ENCODE measurements at regions not wholly inside any gene's neighbourhood (a gene's known extent, or its start where the extent isn't known, plus 50 kb on each side); places are given as distances from the start of the nearest gene placed in this dataset.

- Histone ChIP-seq H3K9me1 (ENCODE audit: control insufficient read depth, insufficient read depth, low read length) (no peaks in the 10 kb centered on the region), H3K9me3 (replicated peaks; ENCODE audit: control insufficient read depth, insufficient read depth, low read depth, low read length) (no peaks in the 10 kb centered on the region), H3K4me1 (replicated peaks in 1 of 2; ENCODE audit: control insufficient read depth in 2 of 2, insufficient read depth in 2 of 2, low read length in 2 of 2) (no peaks in the 10 kb centered on the region), H3K79me2 (ENCODE audit: control insufficient read depth, insufficient read depth, low read length) (no peaks in the 10 kb centered on the region), H4K20me1 (replicated peaks; ENCODE audit: control insufficient read depth, insufficient read depth, low read length) (no peaks in the 10 kb centered on the region), H3K36me3 (ENCODE audit: control insufficient read depth, insufficient read depth, low read length) (no peaks in the 10 kb centered on the region), H3K27me3 (ENCODE audit: control insufficient read depth in 2 of 2, insufficient read depth in 2 of 2, low read length in 2 of 2) (no peaks in the 10 kb centered on the region; a peak in 1 of 5 replicates), H3K4me2 (ENCODE audit: insufficient read depth, low read length) (no peak overlapping the region), H2AFZ (ENCODE audit: low read depth, low read length) (no peak overlapping the region), H3K27ac (ENCODE audit: extremely low read depth, low read depth, low read length) (no peak overlapping the region), H3K4me3 (no peak overlapping the region), H3K9ac (ENCODE audit: insufficient read depth in 1 of 2, low read depth in 2 of 2, low read length in 2 of 2) (no peak overlapping the region)
- ChIA-PET POLR2A (no interaction called here), CTCF (ENCODE audit: low intra/inter-chr PET ratio) (no interaction called here)
- intact Hi-C loops (cut with micrococcal nuclease) (no loop called here), in situ Hi-C loops (cut with MboI) (no loop called here)
- WGBS (ENCODE audit: insufficient coverage, low coverage, missing lambda C conversion rate) = 0% methylated on average over 3 of the region's 3 CpGs
- BruUV-seq (replicated peaks) = no TSS peak
- FAIRE-seq (no peak), DNase-seq (ENCODE audit: extremely low read depth in 1 of 4, low spot score in 3 of 4) (no peak), ATAC-seq (no peak)
- no peak for TF ChIP-seq SIN3A (IDR thresholded peaks at IDR 0.05; ENCODE audit: borderline replicate concordance in 2 of 2, control insufficient read depth in 1 of 2, low read depth in 2 of 2, low read length in 2 of 2)
- no peak for TF ChIP-seq ZNF146 (CRISPR knock-in tag; IDR thresholded peaks at IDR 0.05; ENCODE audit: unreplicated experiment)
- no peak for TF ChIP-seq ETV1 (tag; conservative IDR thresholded peaks at IDR 0.05; ENCODE audit: low read depth)
- no peak for TF ChIP-seq NONO (IDR thresholded peaks at IDR 0.05; ENCODE audit: low read depth in 2 of 2, low read length in 1 of 2)
- TF ChIP-seq, protein P1, sequence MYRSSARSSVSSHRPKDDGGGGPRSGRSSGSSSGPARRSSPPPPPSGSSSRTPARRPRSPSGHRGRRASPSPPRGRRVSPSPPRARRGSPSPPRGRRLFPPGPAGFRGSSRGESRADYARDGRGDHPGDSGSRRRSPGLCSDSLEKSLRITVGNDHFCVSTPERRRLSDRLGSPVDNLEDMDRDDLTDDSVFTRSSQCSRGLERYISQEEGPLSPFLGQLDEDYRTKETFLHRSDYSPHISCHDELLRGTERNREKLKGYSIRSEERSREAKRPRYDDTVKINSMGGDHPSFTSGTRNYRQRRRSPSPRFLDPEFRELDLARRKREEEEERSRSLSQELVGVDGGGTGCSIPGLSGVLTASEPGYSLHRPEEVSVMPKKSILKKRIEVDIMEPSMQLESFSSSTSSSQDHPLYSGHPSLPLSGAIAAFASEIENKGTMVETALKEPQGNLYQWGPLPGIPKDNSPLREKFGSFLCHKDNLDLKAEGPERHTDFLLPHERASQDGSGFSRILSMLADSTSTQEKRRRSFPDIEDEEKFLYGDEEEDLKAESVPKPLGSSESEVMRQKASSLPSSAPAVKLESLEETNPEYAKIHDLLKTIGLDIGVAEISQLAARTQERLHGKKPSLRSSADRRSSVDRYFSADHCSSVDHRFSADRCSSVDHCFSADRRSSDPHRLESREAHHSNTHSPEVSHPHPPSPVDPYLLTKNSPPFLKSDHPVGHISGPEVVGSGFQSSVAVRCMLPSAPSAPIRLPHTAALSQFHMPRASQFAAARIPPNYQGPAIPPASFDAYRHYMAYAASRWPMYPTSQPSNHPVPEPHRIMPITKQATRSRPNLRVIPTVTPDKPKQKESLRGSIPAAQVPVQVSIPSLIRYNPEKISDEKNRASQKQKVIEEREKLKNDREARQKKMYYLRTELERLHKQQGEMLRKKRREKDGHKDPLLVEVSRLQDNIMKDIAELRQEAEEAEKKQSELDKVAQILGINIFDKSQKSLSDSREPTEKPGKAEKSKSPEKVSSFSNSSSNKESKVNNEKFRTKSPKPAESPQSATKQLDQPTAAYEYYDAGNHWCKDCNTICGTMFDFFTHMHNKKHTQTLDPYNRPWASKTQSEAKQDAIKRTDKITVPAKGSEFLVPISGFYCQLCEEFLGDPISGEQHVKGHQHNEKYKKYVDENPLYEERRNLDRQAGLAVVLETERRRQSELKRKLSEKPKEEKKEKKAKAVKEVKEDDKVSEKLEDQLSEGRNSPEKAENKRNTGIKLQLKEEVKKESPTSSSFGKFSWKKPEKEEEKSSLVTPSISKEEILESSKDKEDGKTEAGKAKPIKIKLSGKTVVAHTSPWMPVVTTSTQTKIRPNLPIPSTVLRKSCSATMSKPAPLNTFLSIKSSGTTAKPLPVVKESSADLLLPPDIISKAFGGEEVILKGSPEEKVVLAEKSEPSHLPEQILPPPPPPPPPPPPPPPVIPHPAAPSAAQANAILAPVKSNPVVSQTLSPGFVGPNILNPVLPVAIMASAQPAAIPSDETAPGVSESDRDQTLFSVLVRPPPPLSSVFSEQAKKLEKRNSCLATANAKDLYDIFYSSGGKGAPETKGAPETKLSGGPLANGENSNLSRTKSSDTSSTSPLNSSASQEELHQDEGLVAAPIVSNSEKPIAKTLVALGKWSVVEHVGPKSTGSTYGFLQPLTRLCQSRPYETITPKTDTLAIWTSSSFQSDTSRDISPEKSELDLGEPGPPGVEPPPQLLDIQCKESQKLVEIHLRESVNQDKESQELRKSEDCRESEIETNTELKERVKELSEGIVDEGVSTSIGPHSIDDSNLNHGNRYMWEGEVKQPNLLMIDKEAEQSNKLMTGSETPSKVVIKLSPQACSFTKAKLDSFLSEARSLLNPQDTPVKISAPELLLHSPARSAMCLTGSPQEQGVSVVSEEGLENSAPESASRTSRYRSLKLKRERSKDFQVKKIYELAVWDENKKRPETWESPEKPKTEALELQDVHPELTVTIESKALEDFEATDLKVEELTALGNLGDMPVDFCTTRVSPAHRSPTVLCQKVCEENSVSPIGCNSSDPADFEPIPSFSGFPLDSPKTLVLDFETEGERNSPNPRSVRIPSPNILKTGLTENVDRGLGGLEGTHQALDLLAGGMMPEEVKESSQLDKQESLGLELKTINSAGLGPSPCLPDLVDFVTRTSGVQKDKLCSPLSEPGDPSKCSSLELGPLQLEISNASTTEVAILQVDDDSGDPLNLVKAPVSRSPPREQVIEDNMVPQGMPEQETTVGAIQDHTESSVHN (IDR thresholded peaks at IDR 0.05; ENCODE audit: borderline replicate concordance in 1 of 2, low read depth in 1 of 2) = no peak
- TF ChIP-seq, protein P2, sequence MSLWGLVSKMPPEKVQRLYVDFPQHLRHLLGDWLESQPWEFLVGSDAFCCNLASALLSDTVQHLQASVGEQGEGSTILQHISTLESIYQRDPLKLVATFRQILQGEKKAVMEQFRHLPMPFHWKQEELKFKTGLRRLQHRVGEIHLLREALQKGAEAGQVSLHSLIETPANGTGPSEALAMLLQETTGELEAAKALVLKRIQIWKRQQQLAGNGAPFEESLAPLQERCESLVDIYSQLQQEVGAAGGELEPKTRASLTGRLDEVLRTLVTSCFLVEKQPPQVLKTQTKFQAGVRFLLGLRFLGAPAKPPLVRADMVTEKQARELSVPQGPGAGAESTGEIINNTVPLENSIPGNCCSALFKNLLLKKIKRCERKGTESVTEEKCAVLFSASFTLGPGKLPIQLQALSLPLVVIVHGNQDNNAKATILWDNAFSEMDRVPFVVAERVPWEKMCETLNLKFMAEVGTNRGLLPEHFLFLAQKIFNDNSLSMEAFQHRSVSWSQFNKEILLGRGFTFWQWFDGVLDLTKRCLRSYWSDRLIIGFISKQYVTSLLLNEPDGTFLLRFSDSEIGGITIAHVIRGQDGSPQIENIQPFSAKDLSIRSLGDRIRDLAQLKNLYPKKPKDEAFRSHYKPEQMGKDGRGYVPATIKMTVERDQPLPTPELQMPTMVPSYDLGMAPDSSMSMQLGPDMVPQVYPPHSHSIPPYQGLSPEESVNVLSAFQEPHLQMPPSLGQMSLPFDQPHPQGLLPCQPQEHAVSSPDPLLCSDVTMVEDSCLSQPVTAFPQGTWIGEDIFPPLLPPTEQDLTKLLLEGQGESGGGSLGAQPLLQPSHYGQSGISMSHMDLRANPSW (CRISPR knock-in tag; IDR thresholded peaks at IDR 0.05) = no peak
- no peak for TF ChIP-seq ZNF785 (CRISPR knock-in tag; IDR thresholded peaks at IDR 0.05)
- no peak for TF ChIP-seq ZNF644 (tag; IDR thresholded peaks at IDR 0.05; ENCODE audit: low read depth)
- no peak for TF ChIP-seq CBX2 (IDR thresholded peaks at IDR 0.05; ENCODE audit: insufficient read depth, low read length, poor library complexity, severe bottlenecking)
- no peak for TF ChIP-seq BMI1 (IDR thresholded peaks at IDR 0.05; ENCODE audit: low read length)
- TF ChIP-seq MBD2 (IDR thresholded peaks at IDR 0.05; ENCODE audit: borderline replicate concordance, low read depth) = no peak
- no peak for TF ChIP-seq KLF6 (CRISPR knock-in tag; IDR thresholded peaks at IDR 0.05; ENCODE audit: borderline replicate concordance)
- no peak for TF ChIP-seq CAMTA2 (CRISPR knock-in tag; conservative IDR thresholded peaks at IDR 0.05)
Measured at GRCh38 chr13:22053053-22053452, 382.2 kb downstream of the FGF9 start.
